ENCODE measurements at regions not wholly inside any gene's neighbourhood (a gene's known extent, or its start where the extent isn't known, plus 50 kb on each side); places are given as distances from the start of the nearest gene placed in this dataset.

GRCh38 chr9:26412446-26412845 lies 480.2 kb downstream of the CAAP1 start:
- Histone ChIP-seq H4K91ac (replicated peaks; ENCODE audit: insufficient read length, low read length) (no peak overlapping the region), H4K5ac (ENCODE audit: insufficient read length, low read depth, low read length) (no peak overlapping the region), H2BK5ac (ENCODE audit: low read depth, low read length) (no peak overlapping the region), H3K23ac (ENCODE audit: insufficient read length) (no peak overlapping the region), H3K27me3 (replicated peaks in 1 of 4; ENCODE audit: control insufficient read depth in 3 of 4, extremely low read depth in 1 of 4, insufficient read depth in 3 of 4, low read length in 3 of 4) (no peaks in the 10 kb centered on the region), H3K56ac (replicated peaks; ENCODE audit: insufficient read length, low read depth, low read length) (no peak overlapping the region), H3K18ac (ENCODE audit: extremely low read depth, low read length) (no peak overlapping the region), H2BK12ac (ENCODE audit: low read depth, low read length) (no peak overlapping the region), H3K79me1 (ENCODE audit: low read depth, low read length) (no peaks in the 10 kb centered on the region), H2BK20ac (ENCODE audit: low read length) (no peak overlapping the region), H3K79me2 (ENCODE audit: control insufficient read depth in 1 of 2, insufficient read depth in 2 of 2, low read length in 2 of 2) (no peaks in the 10 kb centered on the region), H4K20me1 (replicated peaks in 1 of 2; ENCODE audit: control insufficient read depth in 1 of 2, insufficient read depth in 2 of 2, low read length in 2 of 2) (no peaks in the 10 kb centered on the region), H2AK5ac (ENCODE audit: low read depth, low read length) (no peak overlapping the region), H2BK120ac (replicated peaks; ENCODE audit: low read depth, low read length) (no peak overlapping the region), H3K4me1 (replicated peaks in 1 of 4; ENCODE audit: control insufficient read depth in 3 of 4, insufficient read depth in 4 of 4, low read length in 3 of 4) (peaks cover 0 to 1% (median 0%) of the 10 kb centered on the region in 4 experiments; a peak in 1 of 7 replicates), H3K36me3 (ENCODE audit: control insufficient read depth in 2 of 4, insufficient read depth in 4 of 4, low read length in 3 of 4) (no peaks in the 10 kb centered on the region), H2AFZ (ENCODE audit: low read length) (no peak overlapping the region), H3K4me2 (ENCODE audit: insufficient read depth in 1 of 2, low read depth in 2 of 2, low read length in 2 of 2) (no peak overlapping the region), H3K9me3 (ENCODE audit: insufficient read depth in 2 of 2, low read depth in 1 of 2, low read length in 1 of 2) (no peaks in the 10 kb centered on the region), H3K23me2 (ENCODE audit: low read depth, low read length) (no peaks in the 10 kb centered on the region), H3K4ac (replicated peaks; ENCODE audit: insufficient read length, low read depth, low read length) (no peak overlapping the region), H4K8ac (ENCODE audit: extremely low read depth, insufficient read depth, low read length) (no peak overlapping the region), H3K14ac (ENCODE audit: insufficient read length) (no peak overlapping the region), H2BK15ac (ENCODE audit: low read length) (no peak overlapping the region), H3K4me3 (ENCODE audit: extremely low read depth in 1 of 4, insufficient read depth in 2 of 4, low read depth in 3 of 4, low read length in 4 of 4) (no peak overlapping the region), H3K27ac (ENCODE audit: low read depth, low read length) (no peak overlapping the region), H3K9ac (replicated peaks in 1 of 4; ENCODE audit: extremely low read depth in 1 of 4, low read depth in 3 of 4, low read length in 3 of 4) (no peak overlapping the region)
- TF ChIP-seq SP2 (IDR thresholded peaks at IDR 0.05; ENCODE audit: low read length) (no peak), TCF12 (IDR thresholded peaks at IDR 0.05; ENCODE audit: low read depth, low read length) (no peak), BCL11A (IDR thresholded peaks at IDR 0.05; ENCODE audit: low read depth in 2 of 2, low read length in 2 of 2) (no peak)
- ChIA-PET POLR2A (ENCODE audit: partially characterized antibody) (interaction anchor here (1.1 kb wide), 1 partner anchor 14 kb away, joined by 3 read pairs; no protein-coding TSS in a partner anchor), CTCF (ENCODE audit: partially characterized antibody) (interaction anchor here (0.6 kb wide), 1 partner anchor 265 kb away, joined by 3 read pairs; no protein-coding TSS in a partner anchor)
- FAIRE-seq (no peak), DNase-seq (ENCODE audit: low read depth in 1 of 2, low spot score in 2 of 2) (no peak)
- WGBS, 2 experiments (ENCODE audit: extremely low coverage in 1 of 2, insufficient coverage in 1 of 2, insufficient read length in 1 of 2, insufficient replicate concordance in 2 of 2, low coverage in 1 of 2, low lambda C conversion rate in 2 of 2, missing lambda C conversion rate in 1 of 2) = 90 to 100% methylated on average over 1 of the region's 1 CpG
